ENCODE measurements at regions not wholly inside any gene's neighbourhood (a gene's known extent, or its start where the extent isn't known, plus 50 kb on each side); places are given as distances from the start of the nearest gene placed in this dataset.
A peak's percentile ranks its signal among the peaks of the same experiment; 100 is the strongest.

GRCh38 chr14:42676636-42677035 lies 1070.0 kb downstream of the LRFN5 start:
- H3K9me3 ChIP-seq = peaks cover 0 to 11% (median 0%) of the 10 kb centered on the region in 8 donors
- no peak for DNase-seq
- H3K4me3 ChIP-seq = no peak overlapping the region
- intact Hi-C loops (cut with DNase I; ENCODE audit: low total_unique reads) = no loop called here
- no peak overlapping the region for H3K27ac ChIP-seq
- no peak for TF ChIP-seq CTCF (IDR thresholded peaks at IDR 0.05 in 8 of 11, conservative IDR thresholded peaks at IDR 0.05 in 3 of 11)
- TF ChIP-seq POLR2AphosphoS5 (IDR thresholded peaks at IDR 0.05) = no peak
- TF ChIP-seq POLR2A (IDR thresholded peaks at IDR 0.05) = no peak
- 91 to 97% (median 93%) methylated on average over 2 of the region's 2 CpGs for WGBS, 5 donors
- no peaks in the 10 kb centered on the region for H3K27me3 ChIP-seq (replicated peaks in 1 of 7)
- no peaks in the 10 kb centered on the region for H3K4me1 ChIP-seq
- H3K36me3 ChIP-seq = no peaks in the 10 kb centered on the region

DNA sequence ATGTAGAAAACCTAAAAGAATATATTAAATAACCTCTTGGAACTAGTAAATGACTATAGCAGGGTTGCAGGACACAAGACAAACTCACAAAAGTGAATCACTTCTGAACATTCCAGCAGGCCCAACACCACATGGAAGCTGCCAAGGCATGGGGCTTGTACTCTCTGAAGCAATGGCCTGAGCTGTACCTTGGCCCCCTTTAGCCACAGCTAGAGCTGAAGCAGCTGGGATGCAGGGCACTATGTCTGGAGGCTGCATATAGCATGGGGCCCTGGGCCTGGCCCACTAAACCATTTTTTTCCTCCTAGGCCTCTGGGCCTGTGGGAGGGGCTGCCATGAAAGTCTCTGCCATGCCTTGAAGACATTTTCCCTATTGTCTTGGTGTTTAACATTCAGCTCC lies 1067.3 kb downstream of the LRFN5 start:
- Histone ChIP-seq H3K9me3 (peaks cover 0 to 5% (median 0%) of the 10 kb centered on the region in 8 donors), H3K27ac (no peak overlapping the region), H3K4me1 (no peaks in the 10 kb centered on the region), H3K36me3 (no peaks in the 10 kb centered on the region), H3K4me3 (no peak overlapping the region), H3K27me3 (replicated peaks in 1 of 7) (no peaks in the 10 kb centered on the region)
- TF ChIP-seq POLR2AphosphoS5 (IDR thresholded peaks at IDR 0.05) (no peak), POLR2A (IDR thresholded peaks at IDR 0.05) (no peak), CTCF (IDR thresholded peaks at IDR 0.05 in 8 of 11, conservative IDR thresholded peaks at IDR 0.05 in 3 of 11) (no peak)
- intact Hi-C loops (cut with DNase I; ENCODE audit: low total_unique reads) = no loop called here
- peak; percentile 56 for DNase-seq

GRCh38 chr14:42671636-42672035 lies 1065.0 kb downstream of the LRFN5 start:
- Histone ChIP-seq H3K27ac (no peak overlapping the region), H3K36me3 (no peaks in the 10 kb centered on the region), H3K27me3 (replicated peaks in 1 of 7) (no peaks in the 10 kb centered on the region), H3K9me3 (peaks cover 0 to 9% (median 0%) of the 10 kb centered on the region in 8 donors), H3K4me1 (no peaks in the 10 kb centered on the region), H3K4me3 (no peak overlapping the region)
- no peak for TF ChIP-seq POLR2AphosphoS5 (IDR thresholded peaks at IDR 0.05)
- TF ChIP-seq CTCF (IDR thresholded peaks at IDR 0.05 in 8 of 11, conservative IDR thresholded peaks at IDR 0.05 in 3 of 11) = no peak
- TF ChIP-seq POLR2A (IDR thresholded peaks at IDR 0.05) = no peak
- no peak for DNase-seq
- intact Hi-C loops (cut with DNase I; ENCODE audit: low total_unique reads) = no loop called here

DNA sequence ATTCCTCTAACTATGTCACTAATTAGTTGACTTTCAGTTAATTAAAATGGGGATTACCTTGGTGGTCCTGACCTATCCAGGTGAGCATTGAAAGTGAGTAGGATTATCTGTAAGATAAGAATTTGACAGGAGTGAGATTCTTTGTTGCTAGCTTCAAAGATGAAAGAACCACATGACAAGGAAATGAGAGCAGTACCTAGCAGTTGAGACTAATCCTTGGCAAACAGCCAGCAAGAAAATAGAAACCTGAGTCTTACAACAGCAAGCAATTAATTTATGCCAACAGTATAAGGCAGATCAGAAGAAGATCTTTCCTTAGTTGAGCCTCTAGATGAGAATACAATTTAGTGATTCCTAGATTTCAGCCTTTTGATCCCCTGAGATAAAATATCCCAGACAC lies 1058.4 kb downstream of the LRFN5 start:
- H3K27me3 ChIP-seq (replicated peaks in 1 of 7) = no peaks in the 10 kb centered on the region
- peaks cover 0 to 32% (median 2%) of the 10 kb centered on the region in 8 donors for H3K9me3 ChIP-seq
- no peak for DNase-seq
- TF ChIP-seq CTCF (IDR thresholded peaks at IDR 0.05 in 8 of 11, conservative IDR thresholded peaks at IDR 0.05 in 3 of 11) (no peak), POLR2AphosphoS5 (IDR thresholded peaks at IDR 0.05) (no peak), POLR2A (IDR thresholded peaks at IDR 0.05) (no peak)
- no peak overlapping the region for H3K4me3 ChIP-seq
- no peak overlapping the region for H3K27ac ChIP-seq
- intact Hi-C loops (cut with DNase I; ENCODE audit: low total_unique reads) = no loop called here
- no peaks in the 10 kb centered on the region for H3K36me3 ChIP-seq
- H3K4me1 ChIP-seq = no peaks in the 10 kb centered on the region

Measured in spleen (tissue), 11 donors.